ENCODE measurements at regions not wholly inside any gene's neighbourhood (a gene's known extent, or its start where the extent isn't known, plus 50 kb on each side); places are given as distances from the start of the nearest gene placed in this dataset.

DNA sequence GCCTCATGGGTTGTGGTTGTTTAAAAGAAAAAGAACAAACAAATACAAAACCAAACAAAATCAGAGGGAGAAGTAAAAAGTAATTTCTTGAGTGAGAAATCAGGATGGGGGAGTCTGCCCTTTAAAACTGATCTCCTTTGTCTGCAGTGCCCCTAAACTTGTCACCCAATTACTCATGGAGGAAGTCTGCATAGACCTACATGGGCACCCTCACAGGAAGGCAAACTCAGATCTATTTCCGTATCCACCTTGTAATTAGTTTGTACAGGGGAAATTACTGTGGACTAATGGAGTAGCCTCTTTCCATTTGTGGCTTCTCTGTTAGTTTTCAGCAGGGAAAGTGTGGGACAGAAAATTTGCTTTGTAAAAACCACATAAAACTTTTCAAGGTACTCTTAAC, 600.4 kb downstream of the ADGRL2 start:
- no peak overlapping the region for H3K4me2 ChIP-seq (ENCODE audit: low read length)
- H3K4me1 ChIP-seq (ENCODE audit: insufficient read depth, low read length, severe bottlenecking), result peaks cover 4% of the 10 kb centered on the region
- H3K27me3 ChIP-seq (ENCODE audit: insufficient read depth, low read length), result no peaks in the 10 kb centered on the region
- TF ChIP-seq CTCF (IDR thresholded peaks at IDR 0.05; ENCODE audit: low read length), result no peak
- no peak for TF ChIP-seq EZH2 (IDR thresholded peaks at IDR 0.05; ENCODE audit: borderline replicate concordance, low read length)
- no peaks in the 10 kb centered on the region for H3K36me3 ChIP-seq (ENCODE audit: insufficient read depth, low read length)
- no peak overlapping the region for H3K27ac ChIP-seq (ENCODE audit: low read depth, low read length, poor library complexity, severe bottlenecking)
- H3K79me2 ChIP-seq (ENCODE audit: insufficient read depth, low read length), result no peaks in the 10 kb centered on the region
- no peaks in the 10 kb centered on the region for H4K20me1 ChIP-seq (ENCODE audit: insufficient read depth, low read length)
- no peak overlapping the region for H3K4me3 ChIP-seq (ENCODE audit: low read depth, low read length, poor library complexity, severe bottlenecking)
- no peaks in the 10 kb centered on the region for H3K9me3 ChIP-seq (ENCODE audit: low read length)
- no peak overlapping the region for H3K9ac ChIP-seq (ENCODE audit: low read length)
- no peaks in the 10 kb centered on the region for H3F3A ChIP-seq (ENCODE audit: insufficient read depth, low read length)
- no peak overlapping the region for H2AFZ ChIP-seq (ENCODE audit: low read length)
- no peaks in the 10 kb centered on the region for H3K9me2 ChIP-seq (ENCODE audit: low read depth, low read length)

DNA sequence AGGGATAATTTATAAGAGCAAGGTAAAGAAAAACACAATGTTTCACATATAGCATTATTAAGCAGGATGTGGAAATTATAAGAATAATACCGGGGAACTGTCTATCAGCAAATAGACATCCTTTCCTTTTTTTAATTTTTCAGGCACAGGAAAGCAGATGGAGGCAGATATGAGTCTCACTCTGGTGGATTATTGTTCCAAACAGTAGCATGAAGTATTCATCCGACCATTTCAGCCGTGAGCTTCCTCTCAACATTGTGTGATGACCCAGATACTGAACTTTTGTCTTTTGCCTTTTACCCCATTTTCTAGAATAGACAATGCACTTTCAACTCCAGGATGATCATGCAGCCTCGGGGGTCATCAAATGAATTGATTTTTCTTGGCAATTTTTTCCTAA, 599.8 kb downstream of the ADGRL2 start:
- H3K27ac ChIP-seq (ENCODE audit: low read depth, low read length, poor library complexity, severe bottlenecking), result no peak overlapping the region
- H3K4me1 ChIP-seq (ENCODE audit: insufficient read depth, low read length, severe bottlenecking), result peaks cover 10% of the 10 kb centered on the region
- H3K27me3 ChIP-seq (ENCODE audit: insufficient read depth, low read length), result no peaks in the 10 kb centered on the region
- TF ChIP-seq CTCF (IDR thresholded peaks at IDR 0.05; ENCODE audit: low read length) (no peak), EZH2 (IDR thresholded peaks at IDR 0.05; ENCODE audit: borderline replicate concordance, low read length) (no peak)
- H3K9me3 ChIP-seq (ENCODE audit: low read length), result no peaks in the 10 kb centered on the region
- H3K4me3 ChIP-seq (ENCODE audit: low read depth, low read length, poor library complexity, severe bottlenecking), result no peak overlapping the region
- H3K9ac ChIP-seq (ENCODE audit: low read length), result no peak overlapping the region
- H3K9me2 ChIP-seq (ENCODE audit: low read depth, low read length), result no peaks in the 10 kb centered on the region
- no peak overlapping the region for H3K4me2 ChIP-seq (ENCODE audit: low read length)
- no peak overlapping the region for H2AFZ ChIP-seq (ENCODE audit: low read length)
- no peaks in the 10 kb centered on the region for H3K79me2 ChIP-seq (ENCODE audit: insufficient read depth, low read length)
- H4K20me1 ChIP-seq (ENCODE audit: insufficient read depth, low read length), result no peaks in the 10 kb centered on the region
- H3K36me3 ChIP-seq (ENCODE audit: insufficient read depth, low read length), result no peaks in the 10 kb centered on the region
- H3F3A ChIP-seq (ENCODE audit: insufficient read depth, low read length), result no peaks in the 10 kb centered on the region

GRCh38 chr1:82399093-82399492, 598.4 kb downstream of the ADGRL2 start:
- H3K4me3 ChIP-seq (ENCODE audit: low read depth, low read length, poor library complexity, severe bottlenecking), result no peak overlapping the region
- no peaks in the 10 kb centered on the region for H3K36me3 ChIP-seq (ENCODE audit: insufficient read depth, low read length)
- H3F3A ChIP-seq (ENCODE audit: insufficient read depth, low read length), result no peaks in the 10 kb centered on the region
- TF ChIP-seq CTCF (IDR thresholded peaks at IDR 0.05; ENCODE audit: low read length) (no peak), EZH2 (IDR thresholded peaks at IDR 0.05; ENCODE audit: borderline replicate concordance, low read length) (no peak)
- no peaks in the 10 kb centered on the region for H3K9me2 ChIP-seq (ENCODE audit: low read depth, low read length)
- H3K4me1 ChIP-seq (ENCODE audit: insufficient read depth, low read length, severe bottlenecking), result peaks cover 21% of the 10 kb centered on the region
- no peaks in the 10 kb centered on the region for H3K27me3 ChIP-seq (ENCODE audit: insufficient read depth, low read length)
- H3K27ac ChIP-seq (ENCODE audit: low read depth, low read length, poor library complexity, severe bottlenecking), result no peak overlapping the region
- no peak overlapping the region for H2AFZ ChIP-seq (ENCODE audit: low read length)
- no peak overlapping the region for H3K9ac ChIP-seq (ENCODE audit: low read length)
- H3K79me2 ChIP-seq (ENCODE audit: insufficient read depth, low read length), result no peaks in the 10 kb centered on the region
- H3K4me2 ChIP-seq (ENCODE audit: low read length), result no peak overlapping the region
- no peaks in the 10 kb centered on the region for H3K9me3 ChIP-seq (ENCODE audit: low read length)
- H4K20me1 ChIP-seq (ENCODE audit: insufficient read depth, low read length), result no peaks in the 10 kb centered on the region
